Sigmoid colon (tissue), 6 donors: ENCODE measurements at regions not wholly inside any gene's neighbourhood (a gene's known extent, or its start where the extent isn't known, plus 50 kb on each side); places are given as distances from the start of the nearest gene placed in this dataset.

Source experiments
- DNase-seq: peaks from one replicate; pipeline ENCODE4 v3.0.0-alpha.2; 2019
- H3K27ac ChIP-seq, 4 donors: fragments of 200-600 bp; sonication (generic); one replicate each; pipeline ENCODE4 v1.5.1; 2016 to 2019; ENCODE audit warnings: mild to moderate bottlenecking in 1 of 4
- H3K27me3 ChIP-seq, 3 donors: fragments of 200-600 bp; sonication (generic); one replicate each; pipeline ENCODE4 v1.5.1; 2019; ENCODE audit warnings: mild to moderate bottlenecking in 1 of 3
- H3K36me3 ChIP-seq, 4 donors: fragments of 200-600 bp; sonication (generic); one replicate each; pipeline ENCODE4 v1.5.1; 2016 to 2019
- H3K4me1 ChIP-seq, 4 donors: fragments of 200-600 bp; sonication (generic); one replicate each; pipeline ENCODE4 v1.5.1; 2017 to 2019
- H3K4me3 ChIP-seq, 4 donors: fragments of 200-600 bp; sonication (generic); one replicate each; pipeline ENCODE4 v1.5.1; 2017 to 2019; ENCODE audit warnings: mild to moderate bottlenecking in 2 of 4, moderate library complexity in 1 of 4
- H3K9me3 ChIP-seq, 4 donors: fragments of 200-600 bp in 3 of 4; sonication (generic) in 3 of 4; one replicate each; pipeline versions ENCODE4 v1.5.1 to v1.6.1; 2013 to 2019
- EP300 ChIP-seq, 4 donors: sonication (generic); formaldehyde crosslinking; IDR thresholded peaks; one replicate each; pipeline ENCODE4 v1.6.1; 2017; ENCODE audit warnings: antibody characterized with exemption in 4 of 4
- POLR2A ChIP-seq, 2 donors: fragments of 450-650 bp; IDR thresholded peaks; one replicate each; pipeline ENCODE4 v1.6.1; 2016; ENCODE audit warnings: antibody characterized with exemption in 2 of 2, mild to moderate bottlenecking in 2 of 2, moderate library complexity in 2 of 2
- POLR2AphosphoS5 ChIP-seq, 4 donors: sonication (generic); formaldehyde crosslinking; IDR thresholded peaks; one replicate each; pipeline ENCODE4 v1.6.1; 2017; ENCODE audit warnings: antibody characterized with exemption in 4 of 4
- WGBS, 2 donors: extraction: QIAGEN DNeasy Blood & Tissue Kit; methylation state at CpG; one replicate each; pipeline ENCODE4 v1.1.7; 2013; 5-methylcytosine and 5-hydroxymethylcytosine counted together
- intact Hi-C: fragments of 100-400 bp; cut with DNase I; formaldehyde crosslinking; loops from one replicate; pipeline ENCODE4 v1.15.1; 2023
- TF ChIP-seq, protein P1 (sequence below), 4 experiments: fragments of 450-650 bp in 3 of 4; fragments of 200-600 bp in 1 of 4; IDR thresholded peaks; one replicate each; pipeline ENCODE4 v1.5.1; 2016 to 2019; ENCODE audit warnings: antibody characterized with exemption in 4 of 4, mild to moderate bottlenecking in 3 of 4, moderate library complexity in 2 of 4
- donor health status: healthy with polysubstance abuse.
- donor health status: healthy.

GRCh38 chr14:98503086-98503815 lies 768.7 kb downstream of the BCL11B start:
- Histone ChIP-seq H3K4me1 (no peaks in the 10 kb centered on the region), H3K9me3 (no peaks in the 10 kb centered on the region)
- intact Hi-C loops: no loop called here

GRCh38 chr14:98507264-98507663 lies 764.7 kb downstream of the BCL11B start:
- Histone ChIP-seq H3K4me1 (no peaks in the 10 kb centered on the region), H3K27ac (no peak overlapping the region), H3K9me3 (no peaks in the 10 kb centered on the region), H3K4me3 (no peak overlapping the region), H3K27me3 (no peaks in the 10 kb centered on the region), H3K36me3 (no peaks in the 10 kb centered on the region)
- intact Hi-C loops: no loop called here
- no peak for DNase-seq
- 67 to 72% methylated on average over 2 of the region's 2 CpGs for WGBS, 2 donors
- TF ChIP-seq POLR2A (IDR thresholded peaks at IDR 0.05): no peak

More at GRCh38 chr14:98503086-98503815, 768.7 kb downstream of the BCL11B start:
- Histone ChIP-seq H3K36me3 (no peaks in the 10 kb centered on the region), H3K4me3 (no peak overlapping the region), H3K27ac (no peak overlapping the region), H3K27me3 (no peaks in the 10 kb centered on the region)
- 82 to 87% methylated on average over 6 of the region's 6 CpGs for WGBS, 2 donors
- TF ChIP-seq POLR2AphosphoS5 (IDR thresholded peaks at IDR 0.05): no peak
- TF ChIP-seq, protein P1, sequence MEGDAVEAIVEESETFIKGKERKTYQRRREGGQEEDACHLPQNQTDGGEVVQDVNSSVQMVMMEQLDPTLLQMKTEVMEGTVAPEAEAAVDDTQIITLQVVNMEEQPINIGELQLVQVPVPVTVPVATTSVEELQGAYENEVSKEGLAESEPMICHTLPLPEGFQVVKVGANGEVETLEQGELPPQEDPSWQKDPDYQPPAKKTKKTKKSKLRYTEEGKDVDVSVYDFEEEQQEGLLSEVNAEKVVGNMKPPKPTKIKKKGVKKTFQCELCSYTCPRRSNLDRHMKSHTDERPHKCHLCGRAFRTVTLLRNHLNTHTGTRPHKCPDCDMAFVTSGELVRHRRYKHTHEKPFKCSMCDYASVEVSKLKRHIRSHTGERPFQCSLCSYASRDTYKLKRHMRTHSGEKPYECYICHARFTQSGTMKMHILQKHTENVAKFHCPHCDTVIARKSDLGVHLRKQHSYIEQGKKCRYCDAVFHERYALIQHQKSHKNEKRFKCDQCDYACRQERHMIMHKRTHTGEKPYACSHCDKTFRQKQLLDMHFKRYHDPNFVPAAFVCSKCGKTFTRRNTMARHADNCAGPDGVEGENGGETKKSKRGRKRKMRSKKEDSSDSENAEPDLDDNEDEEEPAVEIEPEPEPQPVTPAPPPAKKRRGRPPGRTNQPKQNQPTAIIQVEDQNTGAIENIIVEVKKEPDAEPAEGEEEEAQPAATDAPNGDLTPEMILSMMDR (IDR thresholded peaks at IDR 0.05): no peak
- no peak for TF ChIP-seq POLR2A (IDR thresholded peaks at IDR 0.05)
- no peak for TF ChIP-seq EP300 (IDR thresholded peaks at IDR 0.05)
- DNase-seq: no peak

GRCh38 chr14:98510392-98510791 lies 761.6 kb downstream of the BCL11B start:
- no peaks in the 10 kb centered on the region for H3K4me1 ChIP-seq
- WGBS, 2 donors: 72 to 76% methylated on average over 3 of the region's 3 CpGs
- no peak for DNase-seq
- H3K4me3 ChIP-seq: no peak overlapping the region
- intact Hi-C loops: no loop called here
- H3K27me3 ChIP-seq: no peaks in the 10 kb centered on the region
- no peaks in the 10 kb centered on the region for H3K9me3 ChIP-seq
- H3K27ac ChIP-seq: no peak overlapping the region
- H3K36me3 ChIP-seq: no peaks in the 10 kb centered on the region
- TF ChIP-seq POLR2A (IDR thresholded peaks at IDR 0.05) (no peak), EP300 (IDR thresholded peaks at IDR 0.05) (no peak), POLR2AphosphoS5 (IDR thresholded peaks at IDR 0.05) (no peak)
- TF ChIP-seq, protein P1 (IDR thresholded peaks at IDR 0.05): no peak

DNA sequence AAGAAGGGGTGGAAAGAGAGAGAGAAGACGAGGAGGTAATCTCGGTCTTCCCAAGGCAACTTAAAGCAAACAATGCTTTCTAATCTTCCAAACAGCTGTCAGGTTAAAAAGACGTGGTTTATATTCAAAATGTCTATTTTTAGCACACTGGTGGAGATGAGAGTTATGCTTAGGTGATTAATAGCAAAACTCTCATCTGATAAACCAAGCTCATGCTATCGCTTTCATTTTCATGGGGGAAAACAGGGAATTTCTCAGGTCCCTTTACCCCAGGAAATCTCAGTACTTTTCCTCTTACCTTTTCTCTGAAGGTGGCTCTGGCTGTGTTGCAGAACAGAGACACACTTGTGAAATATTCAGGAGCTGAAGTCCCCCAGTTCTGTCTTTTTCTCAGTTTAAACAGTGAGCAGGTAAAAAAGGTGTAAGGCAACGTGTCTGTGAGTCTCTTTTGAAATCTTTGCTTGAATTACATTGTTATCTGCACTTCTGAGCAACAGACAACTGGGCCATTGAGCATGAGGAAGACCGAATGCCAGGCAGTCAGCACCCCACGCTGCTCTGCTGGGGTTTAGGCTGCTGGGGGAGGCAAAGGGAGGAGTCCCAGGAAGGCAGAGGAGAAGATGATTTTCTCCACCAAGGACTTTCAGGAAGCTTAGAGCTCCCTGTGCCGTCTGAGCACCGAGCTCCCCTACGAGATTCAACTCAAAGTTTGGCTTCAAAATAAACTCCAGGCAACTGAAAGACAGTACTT lies 759.3 kb downstream of the BCL11B start:
- Histone ChIP-seq H3K4me3 (no peak overlapping the region), H3K4me1 (no peaks in the 10 kb centered on the region), H3K9me3 (no peaks in the 10 kb centered on the region), H3K27ac (no peak overlapping the region), H3K27me3 (peaks cover 0 to 4% (median 0%) of the 10 kb centered on the region in 3 donors), H3K36me3 (no peaks in the 10 kb centered on the region)
- intact Hi-C loops: no loop called here
- WGBS, 2 donors: 43 to 49% methylated on average over 10 of the region's 10 CpGs
- TF ChIP-seq POLR2A (IDR thresholded peaks at IDR 0.05) (no peak), EP300 (IDR thresholded peaks at IDR 0.05) (no peak), POLR2AphosphoS5 (IDR thresholded peaks at IDR 0.05) (no peak)
- TF ChIP-seq, protein P1 (IDR thresholded peaks at IDR 0.05): no peak
- DNase-seq: no peak

DNA sequence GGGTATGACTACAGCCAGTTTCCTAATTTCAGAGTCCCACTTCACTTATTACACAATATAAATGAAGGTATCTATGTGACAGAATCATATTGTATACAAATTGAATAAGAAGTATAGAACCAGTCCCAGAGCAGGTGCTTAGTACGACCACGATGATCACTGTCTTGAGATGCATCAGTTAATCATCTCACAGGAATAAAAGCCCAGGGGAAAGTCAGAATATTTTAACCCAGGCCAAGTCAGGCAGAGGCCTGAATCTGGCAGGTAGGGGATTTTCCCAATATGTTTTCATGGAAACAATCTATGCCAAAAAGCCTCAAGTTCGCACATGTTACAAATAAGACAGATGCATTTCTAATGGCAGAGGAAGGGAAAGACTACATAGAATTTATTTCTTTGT lies 758.4 kb downstream of the BCL11B start:
- no peaks in the 10 kb centered on the region for H3K9me3 ChIP-seq
- no peak overlapping the region for H3K27ac ChIP-seq
- no peak for DNase-seq
- WGBS, 2 donors: 84 to 86% methylated on average over 3 of the region's 3 CpGs
- peaks cover 0 to 4% (median 0%) of the 10 kb centered on the region in 3 donors for H3K27me3 ChIP-seq
- no peak overlapping the region for H3K4me3 ChIP-seq
- H3K36me3 ChIP-seq: no peaks in the 10 kb centered on the region
- TF ChIP-seq POLR2A (IDR thresholded peaks at IDR 0.05) (no peak), POLR2AphosphoS5 (IDR thresholded peaks at IDR 0.05) (no peak), EP300 (IDR thresholded peaks at IDR 0.05) (no peak)
- TF ChIP-seq, protein P1 (IDR thresholded peaks at IDR 0.05): no peak
- H3K4me1 ChIP-seq: no peaks in the 10 kb centered on the region
- intact Hi-C loops: no loop called here
